Upper lobe of left lung (tissue), 6 donors: ENCODE measurements at regions not wholly inside any gene's neighbourhood (a gene's known extent, or its start where the extent isn't known, plus 50 kb on each side); places are given as distances from the start of the nearest gene placed in this dataset.

Experiments used
- ATAC-seq, 2 donors: fragments of 200-7000 bp; cut with Tn5 transposase; one replicate each; pipeline ENCODE4 v1.9.1; 2022; ENCODE audit warnings: mild to moderate bottlenecking in 2 of 2, moderate library complexity in 2 of 2; ENCODE audit not compliant: low FRiP score in 2 of 2
- DNase-seq, 2 donors: peaks; one replicate each; pipeline ENCODE4 v3.0.0-alpha.2; 2019 to 2020
- H3K27ac ChIP-seq, 4 donors: fragments of 200-600 bp; sonication (generic); one replicate each; pipeline ENCODE4 v1.5.1; 2016 to 2019
- H3K27me3 ChIP-seq, 4 donors: fragments of 200-600 bp; sonication (generic); one replicate each; pipeline ENCODE4 v1.5.1; 2017 to 2019
- H3K36me3 ChIP-seq, 4 donors: fragments of 200-600 bp; sonication (generic); one replicate each; pipeline ENCODE4 v1.5.1; 2016 to 2019
- H3K4me1 ChIP-seq, 4 donors: fragments of 200-600 bp; sonication (generic); one replicate each; pipeline ENCODE4 v1.5.1; 2018 to 2019
- H3K4me3 ChIP-seq, 4 donors: fragments of 200-600 bp; sonication (generic); one replicate each; pipeline ENCODE4 v1.5.1; 2017 to 2019; ENCODE audit warnings: mild to moderate bottlenecking in 2 of 4, moderate library complexity in 1 of 4
- H3K9me3 ChIP-seq, 4 donors: fragments of 200-600 bp; sonication (generic); one replicate each; pipeline ENCODE4 v1.5.1; 2018 to 2019
- CTCF ChIP-seq, 6 experiments: fragments of 450-650 bp in 4 of 6; fragments of 200-600 bp in 2 of 6; sonication (generic) in 2 of 6; IDR thresholded peaks; one replicate each; pipeline ENCODE4 v1.5.1; 2016 to 2019; ENCODE audit warnings: antibody characterized with exemption in 6 of 6
- EP300 ChIP-seq, 4 donors: sonication (generic); formaldehyde crosslinking; IDR thresholded peaks; one replicate each; pipeline ENCODE4 v1.5.1; 2017; ENCODE audit warnings: antibody characterized with exemption in 4 of 4, control low read depth in 2 of 4
- POLR2A ChIP-seq, 4 donors: fragments of 450-650 bp; IDR thresholded peaks; one replicate each; pipeline ENCODE4 v1.5.1; 2016 to 2017; ENCODE audit warnings: antibody characterized with exemption in 4 of 4, mild to moderate bottlenecking in 2 of 4
- POLR2AphosphoS5 ChIP-seq, 2 donors: sonication (generic); formaldehyde crosslinking; IDR thresholded peaks; one replicate each; pipeline ENCODE4 v1.5.1; 2017; ENCODE audit warnings: antibody characterized with exemption in 2 of 2
- WGBS, 2 donors: methylation state at CpG; one replicate each; pipeline ENCODE4 v1.1.5; 2017 to 2018; 5-methylcytosine and 5-hydroxymethylcytosine counted together
- donor health status: DM: no; HTN: no; CAD: no; lungs with moderate emphysema.
- donor health status: DM: no; HTN: yes; CAD: no; lungs with severe emphysema.

- TF ChIP-seq POLR2A (IDR thresholded peaks at IDR 0.05) (no peak), CTCF (IDR thresholded peaks at IDR 0.05) (no peak), POLR2AphosphoS5 (IDR thresholded peaks at IDR 0.05) (no peak), EP300 (IDR thresholded peaks at IDR 0.05) (no peak)
- 81 to 92% methylated on average over 10 of the region's 10 CpGs for WGBS, 2 donors
- ATAC-seq (peak in 1 of 2 donors; percentile 21), DNase-seq (no peak)
- Histone ChIP-seq H3K9me3 (no peaks in the 10 kb centered on the region), H3K4me3 (no peak overlapping the region), H3K36me3 (no peaks in the 10 kb centered on the region), H3K4me1 (no peaks in the 10 kb centered on the region), H3K27me3 (no peaks in the 10 kb centered on the region), H3K27ac (no peak overlapping the region)
Measured at GRCh38 chr2:59665021-59665420, 888.4 kb downstream of the BCL11A start.

GRCh38 chr2:59662127-59662861 lies 891.2 kb downstream of the BCL11A start:
- TF ChIP-seq CTCF (IDR thresholded peaks at IDR 0.05) (no peak), POLR2AphosphoS5 (IDR thresholded peaks at IDR 0.05) (no peak), POLR2A (IDR thresholded peaks at IDR 0.05) (no peak), EP300 (IDR thresholded peaks at IDR 0.05) (no peak)
- ATAC-seq = no peak

GRCh38 chr2:59660262-59660661 lies 893.2 kb downstream of the BCL11A start:
- Histone ChIP-seq H3K9me3 (no peaks in the 10 kb centered on the region), H3K27ac (no peak overlapping the region), H3K36me3 (no peaks in the 10 kb centered on the region), H3K4me1 (no peaks in the 10 kb centered on the region), H3K4me3 (no peak overlapping the region), H3K27me3 (no peaks in the 10 kb centered on the region)
- DNase-seq = no peak
- TF ChIP-seq POLR2A (IDR thresholded peaks at IDR 0.05) (no peak), EP300 (IDR thresholded peaks at IDR 0.05) (no peak), CTCF (IDR thresholded peaks at IDR 0.05) (no peak), POLR2AphosphoS5 (IDR thresholded peaks at IDR 0.05) (no peak)
- WGBS, 2 donors = 83 to 85% methylated on average over 4 of the region's 4 CpGs
- no peak for ATAC-seq

More at GRCh38 chr2:59662127-59662861, 891.2 kb downstream of the BCL11A start:
- no peaks in the 10 kb centered on the region for H3K36me3 ChIP-seq
- WGBS, 2 donors = 86 to 87% methylated on average over 11 of the region's 11 CpGs
- no peak overlapping the region for H3K27ac ChIP-seq
- DNase-seq = no peak
- no peaks in the 10 kb centered on the region for H3K4me1 ChIP-seq
- H3K27me3 ChIP-seq = no peaks in the 10 kb centered on the region
- H3K9me3 ChIP-seq = no peaks in the 10 kb centered on the region
- H3K4me3 ChIP-seq = no peak overlapping the region

- Histone ChIP-seq H3K4me3 (no peak overlapping the region), H3K4me1 (no peaks in the 10 kb centered on the region), H3K27ac (no peak overlapping the region), H3K9me3 (no peaks in the 10 kb centered on the region), H3K27me3 (no peaks in the 10 kb centered on the region), H3K36me3 (no peaks in the 10 kb centered on the region)
- TF ChIP-seq POLR2A (IDR thresholded peaks at IDR 0.05) (no peak), CTCF (IDR thresholded peaks at IDR 0.05) (no peak), EP300 (IDR thresholded peaks at IDR 0.05) (no peak), POLR2AphosphoS5 (IDR thresholded peaks at IDR 0.05) (no peak)
- no peak for ATAC-seq
- no peak for DNase-seq
- 70 to 72% methylated on average over 7 of the region's 7 CpGs for WGBS, 2 donors
Measured at GRCh38 chr2:59658906-59659635, 894.4 kb downstream of the BCL11A start.
